ENCODE measurements at regions not wholly inside any gene's neighbourhood (a gene's known extent, or its start where the extent isn't known, plus 50 kb on each side); places are given as distances from the start of the nearest gene placed in this dataset.

DNA sequence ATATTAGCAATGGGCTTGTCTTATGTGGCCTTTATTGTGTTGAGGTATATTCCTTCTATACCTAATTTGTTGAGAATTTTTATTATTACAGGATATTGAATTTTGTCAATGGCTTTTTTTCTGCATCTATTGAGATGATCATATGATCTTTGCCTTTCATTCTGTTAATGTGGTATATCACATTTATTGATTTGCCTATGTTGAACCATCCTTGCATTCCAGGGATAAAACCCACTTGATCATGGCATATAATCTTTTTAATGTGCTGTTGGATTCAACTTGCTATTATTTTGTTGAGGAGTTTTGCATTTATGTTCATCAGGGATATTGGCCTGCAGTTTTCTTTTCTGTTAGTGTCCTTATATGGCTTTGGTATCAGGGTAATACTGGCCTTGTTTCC, 91.8 kb upstream of the KLF14 start:
- TF ChIP-seq, protein P1, sequence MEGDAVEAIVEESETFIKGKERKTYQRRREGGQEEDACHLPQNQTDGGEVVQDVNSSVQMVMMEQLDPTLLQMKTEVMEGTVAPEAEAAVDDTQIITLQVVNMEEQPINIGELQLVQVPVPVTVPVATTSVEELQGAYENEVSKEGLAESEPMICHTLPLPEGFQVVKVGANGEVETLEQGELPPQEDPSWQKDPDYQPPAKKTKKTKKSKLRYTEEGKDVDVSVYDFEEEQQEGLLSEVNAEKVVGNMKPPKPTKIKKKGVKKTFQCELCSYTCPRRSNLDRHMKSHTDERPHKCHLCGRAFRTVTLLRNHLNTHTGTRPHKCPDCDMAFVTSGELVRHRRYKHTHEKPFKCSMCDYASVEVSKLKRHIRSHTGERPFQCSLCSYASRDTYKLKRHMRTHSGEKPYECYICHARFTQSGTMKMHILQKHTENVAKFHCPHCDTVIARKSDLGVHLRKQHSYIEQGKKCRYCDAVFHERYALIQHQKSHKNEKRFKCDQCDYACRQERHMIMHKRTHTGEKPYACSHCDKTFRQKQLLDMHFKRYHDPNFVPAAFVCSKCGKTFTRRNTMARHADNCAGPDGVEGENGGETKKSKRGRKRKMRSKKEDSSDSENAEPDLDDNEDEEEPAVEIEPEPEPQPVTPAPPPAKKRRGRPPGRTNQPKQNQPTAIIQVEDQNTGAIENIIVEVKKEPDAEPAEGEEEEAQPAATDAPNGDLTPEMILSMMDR (IDR thresholded peaks at IDR 0.05): no peak
- no peak for TF ChIP-seq POLR2A (IDR thresholded peaks at IDR 0.05)
